IPS-NIHi7 (cell line): ENCODE measurements at regions not wholly inside any gene's neighbourhood (a gene's known extent, or its start where the extent isn't known, plus 50 kb on each side); places are given as distances from the start of the nearest gene placed in this dataset.
"Not testable (repeated sequence)": the region's sequence is repeated elsewhere in the genome, so short reads cannot be mapped to it uniquely, and the experiment has no call there.

Experiments
- DNase-seq: peaks from one replicate; pipeline ENCODE4 v3.0.0; 2012; ENCODE audit warnings: mixed read lengths; ENCODE audit errors: extremely low spot score

- DNase-seq: no peak
Measured at GRCh38 chr10:120755771-120756170, 95.4 kb upstream of the WDR11 start.

GRCh38 chr10:120760253-120760652 is 90.9 kb upstream of the WDR11 start:
- DNase-seq: no peak

- DNase-seq: no peak
Measured at GRCh38 chr10:120761951-120762350, 89.2 kb upstream of the WDR11 start.

GRCh38 chr10:120765226-120765803 is 85.8 kb upstream of the WDR11 start:
- DNase-seq: no peak

- no peak for DNase-seq
Measured at GRCh38 chr10:120768227-120768626, 82.9 kb upstream of the WDR11 start.

- DNase-seq: no peak
Measured at GRCh38 chr10:120770496-120770895, 80.7 kb upstream of the WDR11 start.

- no peak for DNase-seq
Measured at GRCh38 chr10:120776442-120776841, 74.7 kb upstream of the WDR11 start.

- no peak for DNase-seq
Measured at GRCh38 chr10:120782336-120782735, 68.8 kb upstream of the WDR11 start.

GRCh38 chr10:120783098-120783497 is 68.1 kb upstream of the WDR11 start:
- no peak for DNase-seq

- no peak for DNase-seq
Measured at GRCh38 chr10:120783867-120784266, 67.3 kb upstream of the WDR11 start.

- no peak for DNase-seq
Measured at GRCh38 chr10:120788771-120789170, 62.4 kb upstream of the WDR11 start.

GRCh38 chr10:120789303-120790203 is 61.6 kb upstream of the WDR11 start:
- DNase-seq: no peak

GRCh38 chr10:120791316-120791715 is 59.8 kb upstream of the WDR11 start:
- DNase-seq: no peak

- DNase-seq: no peak
Measured at GRCh38 chr10:120793088-120793487, 58.1 kb upstream of the WDR11 start.

GRCh38 chr10:120794390-120794789 is 56.8 kb upstream of the WDR11 start:
- DNase-seq: no peak

- not testable (repeated sequence) for DNase-seq
Measured at GRCh38 chr10:120798276-120798675, 52.9 kb upstream of the WDR11 start.

GRCh38 chr10:120799849-120800248 is 51.3 kb upstream of the WDR11 start:
- no peak for DNase-seq

GRCh38 chr10:120800528-120801323 is 50.4 kb upstream of the WDR11 start:
- DNase-seq: no peak
